ENCODE measurements at regions not wholly inside any gene's neighbourhood (a gene's known extent, or its start where the extent isn't known, plus 50 kb on each side); places are given as distances from the start of the nearest gene placed in this dataset.

GRCh38 chr5:103724271-103724670 lies 161.7 kb upstream of the NUDT12 start:
- TF ChIP-seq, protein P1, sequence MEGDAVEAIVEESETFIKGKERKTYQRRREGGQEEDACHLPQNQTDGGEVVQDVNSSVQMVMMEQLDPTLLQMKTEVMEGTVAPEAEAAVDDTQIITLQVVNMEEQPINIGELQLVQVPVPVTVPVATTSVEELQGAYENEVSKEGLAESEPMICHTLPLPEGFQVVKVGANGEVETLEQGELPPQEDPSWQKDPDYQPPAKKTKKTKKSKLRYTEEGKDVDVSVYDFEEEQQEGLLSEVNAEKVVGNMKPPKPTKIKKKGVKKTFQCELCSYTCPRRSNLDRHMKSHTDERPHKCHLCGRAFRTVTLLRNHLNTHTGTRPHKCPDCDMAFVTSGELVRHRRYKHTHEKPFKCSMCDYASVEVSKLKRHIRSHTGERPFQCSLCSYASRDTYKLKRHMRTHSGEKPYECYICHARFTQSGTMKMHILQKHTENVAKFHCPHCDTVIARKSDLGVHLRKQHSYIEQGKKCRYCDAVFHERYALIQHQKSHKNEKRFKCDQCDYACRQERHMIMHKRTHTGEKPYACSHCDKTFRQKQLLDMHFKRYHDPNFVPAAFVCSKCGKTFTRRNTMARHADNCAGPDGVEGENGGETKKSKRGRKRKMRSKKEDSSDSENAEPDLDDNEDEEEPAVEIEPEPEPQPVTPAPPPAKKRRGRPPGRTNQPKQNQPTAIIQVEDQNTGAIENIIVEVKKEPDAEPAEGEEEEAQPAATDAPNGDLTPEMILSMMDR (IDR thresholded peaks at IDR 0.05; ENCODE audit: low read depth, low read length), result no peak
- TF ChIP-seq EZH2phosphoT487 (IDR thresholded peaks at IDR 0.05; ENCODE audit: low read depth), result no peak
